ENCODE measurements at regions not wholly inside any gene's neighbourhood (a gene's known extent, or its start where the extent isn't known, plus 50 kb on each side); places are given as distances from the start of the nearest gene placed in this dataset.

- no peak overlapping the region for H3K4me3 ChIP-seq
- no peaks in the 10 kb centered on the region for H3K4me1 ChIP-seq (replicated peaks in 1 of 2)
- H3K27ac ChIP-seq, result no peak overlapping the region
- ATAC-seq (replicated peaks in 6 of 8), result no peak
- in situ Hi-C loops (cut with MboI; ENCODE audit: low pct_unique_long_range_greater_than_20kb in 2 of 9, low sequenced_read_pairs in 9 of 9, unreplicated experiment in 9 of 9), result no loop called here
- 14 to 100% (median 71%) methylated on average over 1 to 4 of the region's 4 CpGs; no CpG with 5 or more reads in 1 of the 10 experiments for WGBS, 10 experiments
Observed at GRCh38 chr7:88480271-88480670, 173.6 kb upstream of the STEAP4 start.

GRCh38 chr7:88477976-88478375, 171.3 kb upstream of the STEAP4 start:
- in situ Hi-C loops (cut with MboI; ENCODE audit: low pct_unique_long_range_greater_than_20kb in 2 of 9, low sequenced_read_pairs in 9 of 9, unreplicated experiment in 9 of 9), result no loop called here
- ATAC-seq (replicated peaks in 6 of 8), result no peak
- H3K4me3 ChIP-seq, result no peak overlapping the region
- no peak overlapping the region for H3K27ac ChIP-seq
- H3K4me1 ChIP-seq (replicated peaks in 1 of 2), result no peaks in the 10 kb centered on the region

- Histone ChIP-seq H3K4me3 (no peak overlapping the region), H3K4me1 (replicated peaks in 1 of 2) (peaks cover 0 to 6% of the 10 kb centered on the region in 2 donors), H3K27ac (no peak overlapping the region)
- peak in 2 of 8 experiments; percentile 29 to 65 for ATAC-seq (replicated peaks in 6 of 8)
- in situ Hi-C loops (cut with MboI; ENCODE audit: low pct_unique_long_range_greater_than_20kb in 2 of 9, low sequenced_read_pairs in 9 of 9, unreplicated experiment in 9 of 9), result no loop called here
- 0 to 75% (median 40%) methylated on average over 1 to 4 of the region's 4 CpGs; no CpG with 5 or more reads in 3 of the 10 experiments for WGBS, 10 experiments
Observed at GRCh38 chr7:88465600-88465999, 158.9 kb upstream of the STEAP4 start.

- Histone ChIP-seq H3K4me3 (no peak overlapping the region), H3K4me1 (replicated peaks in 1 of 2) (peaks cover 4 to 6% of the 10 kb centered on the region in 2 donors), H3K27ac (no peak overlapping the region)
- ATAC-seq (replicated peaks in 6 of 8), result no peak
- in situ Hi-C loops (cut with MboI; ENCODE audit: low pct_unique_long_range_greater_than_20kb in 2 of 9, low sequenced_read_pairs in 9 of 9, unreplicated experiment in 9 of 9), result no loop called here
Observed at GRCh38 chr7:88462799-88463198, 156.1 kb upstream of the STEAP4 start.

- H3K4me1 ChIP-seq (replicated peaks in 1 of 2), result peaks cover 0 to 4% of the 10 kb centered on the region in 2 donors
- no peak overlapping the region for H3K4me3 ChIP-seq
- H3K27ac ChIP-seq, result no peak overlapping the region
- in situ Hi-C loops (cut with MboI; ENCODE audit: low pct_unique_long_range_greater_than_20kb in 2 of 9, low sequenced_read_pairs in 9 of 9, unreplicated experiment in 9 of 9), result no loop called here
- no peak for ATAC-seq (replicated peaks in 6 of 8)
Observed at GRCh38 chr7:88460650-88461049, 154.0 kb upstream of the STEAP4 start.

- Histone ChIP-seq H3K4me1 (replicated peaks in 1 of 2) (peaks cover 0 to 4% of the 10 kb centered on the region in 2 donors), H3K4me3 (no peak overlapping the region), H3K27ac (no peak overlapping the region)
- in situ Hi-C loops (cut with MboI; ENCODE audit: low pct_unique_long_range_greater_than_20kb in 2 of 9, low sequenced_read_pairs in 9 of 9, unreplicated experiment in 9 of 9), result no loop called here
- ATAC-seq (replicated peaks in 6 of 8), result no peak
Observed at GRCh38 chr7:88458946-88459345, 152.3 kb upstream of the STEAP4 start.

GRCh38 chr7:88458279-88458678, 151.6 kb upstream of the STEAP4 start:
- in situ Hi-C loops (cut with MboI; ENCODE audit: low pct_unique_long_range_greater_than_20kb in 2 of 9, low sequenced_read_pairs in 9 of 9, unreplicated experiment in 9 of 9), result no loop called here

GRCh38 chr7:88457320-88457719, 150.6 kb upstream of the STEAP4 start:
- ATAC-seq (replicated peaks in 6 of 8), result no peak
- in situ Hi-C loops (cut with MboI; ENCODE audit: low pct_unique_long_range_greater_than_20kb in 2 of 9, low sequenced_read_pairs in 9 of 9, unreplicated experiment in 9 of 9), result no loop called here
- Histone ChIP-seq H3K27ac (no peak overlapping the region), H3K4me3 (no peak overlapping the region), H3K4me1 (replicated peaks in 1 of 2) (peaks cover 0 to 4% of the 10 kb centered on the region in 2 donors)
- WGBS, 10 experiments, result 0 to 100% (median 65%) methylated on average over 1 of the region's 1 CpG; no CpG with 5 or more reads in 2 of the 10 experiments

More at GRCh38 chr7:88458279-88458678, 151.6 kb upstream of the STEAP4 start:
- Histone ChIP-seq H3K27ac (no peak overlapping the region), H3K4me3 (no peak overlapping the region), H3K4me1 (replicated peaks in 1 of 2) (peaks cover 0 to 4% of the 10 kb centered on the region in 2 donors)
- peak in 3 of 8 experiments; percentile 49 to 78 (median 50) for ATAC-seq (replicated peaks in 6 of 8)

- in situ Hi-C loops (cut with MboI; ENCODE audit: low pct_unique_long_range_greater_than_20kb in 2 of 9, low sequenced_read_pairs in 9 of 9, unreplicated experiment in 9 of 9), result no loop called here
- ATAC-seq (replicated peaks in 6 of 8), result no peak
- Histone ChIP-seq H3K27ac (no peak overlapping the region), H3K4me1 (replicated peaks in 1 of 2) (peaks cover 0 to 4% of the 10 kb centered on the region in 2 donors), H3K4me3 (no peak overlapping the region)
- 0 to 38% (median 0%) methylated on average over 1 of the region's 1 CpG; no CpG with 5 or more reads in 4 of the 10 experiments for WGBS, 10 experiments
Observed at GRCh38 chr7:88456490-88456889, 149.8 kb upstream of the STEAP4 start.

GRCh38 chr7:88455696-88456095, 149.0 kb upstream of the STEAP4 start:
- 0 to 100% (median 52%) methylated on average over 1 of the region's 1 CpG; no CpG with 5 or more reads in 2 of the 10 experiments for WGBS, 10 experiments
- no peak overlapping the region for H3K4me3 ChIP-seq
- H3K4me1 ChIP-seq (replicated peaks in 1 of 2), result peaks cover 0 to 4% of the 10 kb centered on the region in 2 donors
- in situ Hi-C loops (cut with MboI; ENCODE audit: low pct_unique_long_range_greater_than_20kb in 2 of 9, low sequenced_read_pairs in 9 of 9, unreplicated experiment in 9 of 9), result no loop called here
- ATAC-seq (replicated peaks in 6 of 8), result no peak
- no peak overlapping the region for H3K27ac ChIP-seq

- in situ Hi-C loops (cut with MboI; ENCODE audit: low pct_unique_long_range_greater_than_20kb in 2 of 9, low sequenced_read_pairs in 9 of 9, unreplicated experiment in 9 of 9), result no loop called here
- ATAC-seq (replicated peaks in 6 of 8), result no peak
- no peak overlapping the region for H3K27ac ChIP-seq
- no peak overlapping the region for H3K4me3 ChIP-seq
- no peaks in the 10 kb centered on the region for H3K4me1 ChIP-seq (replicated peaks in 1 of 2)
- 11 to 100% (median 90%) methylated on average over 1 to 2 of the region's 3 CpGs; no CpG with 5 or more reads in 1 of the 10 experiments for WGBS, 10 experiments
Observed at GRCh38 chr7:88452646-88453045, 146.0 kb upstream of the STEAP4 start.

- H3K27ac ChIP-seq, result no peak overlapping the region
- 0 to 100% (median 57%) methylated on average over 1 of the region's 1 CpG; no CpG with 5 or more reads in 5 of the 10 experiments for WGBS, 10 experiments
- no peak overlapping the region for H3K4me3 ChIP-seq
- H3K4me1 ChIP-seq (replicated peaks in 1 of 2), result no peaks in the 10 kb centered on the region
- no peak for ATAC-seq (replicated peaks in 6 of 8)
- in situ Hi-C loops (cut with MboI; ENCODE audit: low pct_unique_long_range_greater_than_20kb in 2 of 9, low sequenced_read_pairs in 9 of 9, unreplicated experiment in 9 of 9), result no loop called here
Observed at GRCh38 chr7:88450874-88451273, 144.2 kb upstream of the STEAP4 start.

- no peak overlapping the region for H3K4me3 ChIP-seq
- no peak overlapping the region for H3K27ac ChIP-seq
- WGBS, 10 experiments, result 0 to 88% (median 17%) methylated on average over 1 of the region's 1 CpG; no CpG with 5 or more reads in 4 of the 10 experiments
- H3K4me1 ChIP-seq (replicated peaks in 1 of 2), result no peaks in the 10 kb centered on the region
- no peak for ATAC-seq (replicated peaks in 6 of 8)
- in situ Hi-C loops (cut with MboI; ENCODE audit: low pct_unique_long_range_greater_than_20kb in 2 of 9, low sequenced_read_pairs in 9 of 9, unreplicated experiment in 9 of 9), result no loop called here
Observed at GRCh38 chr7:88449410-88449809, 142.7 kb upstream of the STEAP4 start.

GRCh38 chr7:88442413-88442812, 135.7 kb upstream of the STEAP4 start:
- in situ Hi-C loops (cut with MboI; ENCODE audit: low pct_unique_long_range_greater_than_20kb in 2 of 9, low sequenced_read_pairs in 9 of 9, unreplicated experiment in 9 of 9), result no loop called here
- H3K4me1 ChIP-seq (replicated peaks in 1 of 2), result no peaks in the 10 kb centered on the region
- 0 to 100% (median 35%) methylated on average over 1 of the region's 1 CpG; no CpG with 5 or more reads in 2 of the 10 experiments for WGBS, 10 experiments
- ATAC-seq (replicated peaks in 6 of 8), result no peak
- H3K27ac ChIP-seq, result no peak overlapping the region
- no peak overlapping the region for H3K4me3 ChIP-seq

- Histone ChIP-seq H3K4me3 (no peak overlapping the region), H3K27ac (no peak overlapping the region), H3K4me1 (replicated peaks in 1 of 2) (peaks cover 0 to 3% of the 10 kb centered on the region in 2 donors)
- ATAC-seq (replicated peaks in 6 of 8), result no peak
- in situ Hi-C loops (cut with MboI; ENCODE audit: low pct_unique_long_range_greater_than_20kb in 2 of 9, low sequenced_read_pairs in 9 of 9, unreplicated experiment in 9 of 9), result no loop called here
Observed at GRCh38 chr7:88437132-88437531, 130.4 kb upstream of the STEAP4 start.

All from motor neuron (in vitro differentiated cells).